ENCODE measurements at regions not wholly inside any gene's neighbourhood (a gene's known extent, or its start where the extent isn't known, plus 50 kb on each side); places are given as distances from the start of the nearest gene placed in this dataset.
A peak's percentile ranks its signal among the peaks of the same experiment; 100 is the strongest.

DNA sequence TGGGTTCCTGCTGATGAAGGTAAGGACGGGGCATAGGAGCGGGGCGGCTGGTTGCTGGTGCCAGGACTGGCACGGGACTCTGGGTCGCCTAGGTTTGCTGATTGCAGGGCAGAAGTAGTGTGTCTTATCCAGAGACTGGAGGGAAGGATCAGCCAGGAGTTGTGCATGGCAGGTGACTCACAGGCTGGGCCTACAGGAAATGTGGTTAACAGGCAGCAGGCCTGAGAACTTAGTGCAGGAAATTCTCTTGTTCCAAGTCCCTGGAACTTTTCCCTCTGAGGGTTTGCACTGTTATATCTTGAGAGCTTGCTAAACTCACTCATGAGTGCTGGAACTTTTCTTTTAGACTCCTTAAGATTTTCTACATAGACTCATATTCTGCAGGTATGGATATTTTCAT is 95.1 kb downstream of the ANXA2R start:
- TF ChIP-seq, protein P1, sequence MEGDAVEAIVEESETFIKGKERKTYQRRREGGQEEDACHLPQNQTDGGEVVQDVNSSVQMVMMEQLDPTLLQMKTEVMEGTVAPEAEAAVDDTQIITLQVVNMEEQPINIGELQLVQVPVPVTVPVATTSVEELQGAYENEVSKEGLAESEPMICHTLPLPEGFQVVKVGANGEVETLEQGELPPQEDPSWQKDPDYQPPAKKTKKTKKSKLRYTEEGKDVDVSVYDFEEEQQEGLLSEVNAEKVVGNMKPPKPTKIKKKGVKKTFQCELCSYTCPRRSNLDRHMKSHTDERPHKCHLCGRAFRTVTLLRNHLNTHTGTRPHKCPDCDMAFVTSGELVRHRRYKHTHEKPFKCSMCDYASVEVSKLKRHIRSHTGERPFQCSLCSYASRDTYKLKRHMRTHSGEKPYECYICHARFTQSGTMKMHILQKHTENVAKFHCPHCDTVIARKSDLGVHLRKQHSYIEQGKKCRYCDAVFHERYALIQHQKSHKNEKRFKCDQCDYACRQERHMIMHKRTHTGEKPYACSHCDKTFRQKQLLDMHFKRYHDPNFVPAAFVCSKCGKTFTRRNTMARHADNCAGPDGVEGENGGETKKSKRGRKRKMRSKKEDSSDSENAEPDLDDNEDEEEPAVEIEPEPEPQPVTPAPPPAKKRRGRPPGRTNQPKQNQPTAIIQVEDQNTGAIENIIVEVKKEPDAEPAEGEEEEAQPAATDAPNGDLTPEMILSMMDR (optimal IDR thresholded peaks at IDR 0.05 in 1 of 3, IDR thresholded peaks at IDR 0.05 in 1 of 3, conservative IDR thresholded peaks at IDR 0.05 in 1 of 3; ENCODE audit: extremely low read depth in 1 of 3, insufficient read depth in 2 of 3, low read length in 3 of 3): no peak
- TF ChIP-seq EZH2 (IDR thresholded peaks at IDR 0.05; ENCODE audit: low read length): no peak
- H3K4me1 ChIP-seq (ENCODE audit: control insufficient read depth, extremely low read depth, insufficient read depth, low read length): peaks cover 15% of the 10 kb centered on the region
- H3K9ac ChIP-seq (ENCODE audit: control insufficient read depth, extremely low read depth, insufficient read depth, low read length): no peak overlapping the region
- no peak overlapping the region for H3K4me3 ChIP-seq (ENCODE audit: control insufficient read depth in 2 of 3, extremely low read depth in 1 of 3, insufficient read depth in 2 of 3, low read depth in 1 of 3, low read length in 3 of 3)
- no peaks in the 10 kb centered on the region for H3K27me3 ChIP-seq (ENCODE audit: control insufficient read depth, extremely low read depth, insufficient read depth, low read length)
- no peak overlapping the region for H3K27ac ChIP-seq (ENCODE audit: control insufficient read depth, insufficient read depth, low read length)
- dilution Hi-C loops (cut with MboI; ENCODE audit: extremely low pct_ligation_motif_present, low sequenced_read_pairs): no loop called here
- DNase-seq (ENCODE audit: low read depth, low spot score): no peak
- no peaks in the 10 kb centered on the region for H3K9me1 ChIP-seq (ENCODE audit: control insufficient read depth, extremely low read depth, insufficient read depth, low read length)
- peak; percentile 88 for FAIRE-seq
- no peaks in the 10 kb centered on the region for H4K20me1 ChIP-seq (ENCODE audit: control insufficient read depth, extremely low read depth, insufficient read depth, low read length)
- no peaks in the 10 kb centered on the region for H3K79me2 ChIP-seq (ENCODE audit: control insufficient read depth, insufficient read depth, low read length)
- H3K9me3 ChIP-seq (ENCODE audit: control insufficient read depth, low read depth, low read length): peaks cover 4% of the 10 kb centered on the region
- no peak overlapping the region for H3K4me2 ChIP-seq (ENCODE audit: control insufficient read depth, extremely low read depth, insufficient read depth, low read depth, low read length)
- peak overlapping the region; percentile 31 for H2AFZ ChIP-seq (ENCODE audit: control insufficient read depth, low read length)
- no peaks in the 10 kb centered on the region for H3K36me3 ChIP-seq (ENCODE audit: control insufficient read depth in 2 of 2, extremely low read depth in 1 of 2, insufficient read depth in 2 of 2, low read length in 2 of 2)

DNA sequence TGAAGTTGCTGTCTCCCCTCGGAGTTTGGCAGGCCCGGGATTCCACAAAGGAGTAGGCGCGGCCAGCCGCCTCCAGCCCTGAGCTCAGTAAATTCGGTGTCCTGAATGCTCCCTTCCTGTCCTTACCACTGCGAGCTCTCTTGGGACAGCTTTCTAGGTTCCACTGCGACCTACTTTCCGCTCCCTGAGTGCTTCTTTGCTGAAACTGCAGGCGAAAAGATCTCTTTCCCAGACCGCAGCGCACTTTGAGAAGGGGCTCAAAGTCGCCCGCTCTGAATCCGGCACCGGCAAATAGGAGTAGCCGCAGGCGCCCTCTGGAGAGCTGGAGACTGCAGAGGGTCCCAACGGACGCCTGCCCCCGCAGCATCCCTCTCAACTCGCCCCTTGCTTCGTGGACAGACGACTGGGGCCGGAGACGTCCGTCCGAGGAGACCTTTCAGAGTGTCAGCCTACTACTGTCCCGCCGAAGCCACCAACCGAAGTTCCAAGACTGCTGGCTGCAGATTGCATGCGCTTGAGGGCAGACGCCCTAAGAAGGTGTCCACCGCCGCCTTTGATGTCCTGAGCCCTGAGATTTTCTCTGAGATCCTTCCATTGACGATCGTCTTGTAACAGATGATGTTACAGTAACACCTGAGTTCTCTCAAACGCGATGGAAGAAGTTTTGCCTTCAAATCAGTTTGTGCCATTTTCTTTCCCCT is 96.0 kb downstream of the ANXA2R start:
- TF ChIP-seq, protein P1 (optimal IDR thresholded peaks at IDR 0.05 in 1 of 3, IDR thresholded peaks at IDR 0.05 in 1 of 3, conservative IDR thresholded peaks at IDR 0.05 in 1 of 3; ENCODE audit: extremely low read depth in 1 of 3, insufficient read depth in 2 of 3, low read length in 3 of 3): no peak
- no peak for TF ChIP-seq EZH2 (IDR thresholded peaks at IDR 0.05; ENCODE audit: low read length)
- Histone ChIP-seq H3K9me1 (ENCODE audit: control insufficient read depth, extremely low read depth, insufficient read depth, low read length) (no peaks in the 10 kb centered on the region), H4K20me1 (ENCODE audit: control insufficient read depth, extremely low read depth, insufficient read depth, low read length) (no peaks in the 10 kb centered on the region), H3K27me3 (ENCODE audit: control insufficient read depth, extremely low read depth, insufficient read depth, low read length) (no peaks in the 10 kb centered on the region), H3K9me3 (ENCODE audit: control insufficient read depth, low read depth, low read length) (peaks cover 1% of the 10 kb centered on the region), H3K36me3 (ENCODE audit: control insufficient read depth in 2 of 2, extremely low read depth in 1 of 2, insufficient read depth in 2 of 2, low read length in 2 of 2) (no peaks in the 10 kb centered on the region), H3K4me3 (ENCODE audit: control insufficient read depth in 2 of 3, extremely low read depth in 1 of 3, insufficient read depth in 2 of 3, low read depth in 1 of 3, low read length in 3 of 3) (no peak overlapping the region), H3K4me1 (ENCODE audit: control insufficient read depth, extremely low read depth, insufficient read depth, low read length) (peaks cover 6% of the 10 kb centered on the region), H2AFZ (ENCODE audit: control insufficient read depth, low read length) (no peak overlapping the region), H3K4me2 (ENCODE audit: control insufficient read depth, extremely low read depth, insufficient read depth, low read depth, low read length) (no peak overlapping the region), H3K79me2 (ENCODE audit: control insufficient read depth, insufficient read depth, low read length) (no peaks in the 10 kb centered on the region), H3K27ac (ENCODE audit: control insufficient read depth, insufficient read depth, low read length) (no peak overlapping the region), H3K9ac (ENCODE audit: control insufficient read depth, extremely low read depth, insufficient read depth, low read length) (no peak overlapping the region)
- DNase-seq (ENCODE audit: low read depth, low spot score) (no peak), FAIRE-seq (no peak)
- dilution Hi-C loops (cut with MboI; ENCODE audit: extremely low pct_ligation_motif_present, low sequenced_read_pairs): no loop called here

Measured in keratinocyte (primary cell).